GM18858 (cell line): ENCODE measurements at regions not wholly inside any gene's neighbourhood (a gene's known extent, or its start where the extent isn't known, plus 50 kb on each side); places are given as distances from the start of the nearest gene placed in this dataset.

Source experiments
- ATAC-seq: cut with Tn5 transposase; IDR thresholded peaks from one replicate; pipeline ENCODE4 v1.9.1; 2021; ENCODE audit not compliant: unreplicated experiment

DNA sequence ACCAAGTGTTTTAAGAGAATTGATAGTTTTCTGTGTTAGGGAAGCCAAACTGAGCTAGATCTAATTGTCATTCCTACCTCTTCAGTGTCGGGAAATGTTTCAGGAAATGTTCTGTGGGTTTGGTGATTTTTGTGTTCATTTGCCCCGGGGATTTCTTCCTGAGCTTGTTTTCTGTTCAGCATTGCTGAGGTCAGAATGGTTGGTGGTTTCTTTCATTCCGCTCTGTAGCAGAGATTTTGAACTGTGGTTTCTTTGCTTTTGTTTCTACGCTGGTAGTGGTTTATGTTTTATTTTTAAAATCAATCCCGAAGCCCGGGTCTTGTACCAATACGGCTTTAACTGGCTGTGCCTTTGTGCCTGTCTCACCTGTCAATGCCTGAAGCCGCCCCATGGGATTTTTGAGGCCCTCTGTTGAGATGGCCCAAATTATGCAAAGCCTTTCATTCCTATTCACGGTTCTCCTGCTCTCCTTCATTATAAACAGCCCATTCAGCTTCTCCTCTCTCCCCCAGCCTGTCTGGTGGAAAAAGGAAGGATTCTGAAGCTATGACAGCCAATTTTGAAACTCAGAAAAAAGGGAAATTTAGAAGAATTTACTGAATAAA lies 417.2 kb upstream of the KAZN start:
- no peak for ATAC-seq

DNA sequence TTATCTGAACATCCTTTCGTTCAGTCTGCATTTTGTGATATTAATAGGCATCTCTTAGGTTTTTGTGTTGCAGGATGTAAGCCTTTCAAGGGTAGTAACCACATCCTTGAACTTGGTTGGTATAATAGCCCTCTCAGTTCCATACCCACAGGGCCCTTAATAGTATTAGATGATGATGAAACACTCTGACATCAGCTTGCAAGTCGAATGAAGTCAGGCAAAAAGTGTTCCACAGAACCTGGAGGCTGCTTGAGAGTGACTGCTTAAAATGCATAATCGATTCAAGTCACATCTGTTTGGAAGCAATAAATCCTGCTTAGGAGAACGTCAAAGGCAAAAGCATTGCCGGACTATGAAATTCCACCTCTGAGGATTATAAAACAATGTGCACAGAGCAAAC lies 415.6 kb upstream of the KAZN start:
- no peak for ATAC-seq

DNA sequence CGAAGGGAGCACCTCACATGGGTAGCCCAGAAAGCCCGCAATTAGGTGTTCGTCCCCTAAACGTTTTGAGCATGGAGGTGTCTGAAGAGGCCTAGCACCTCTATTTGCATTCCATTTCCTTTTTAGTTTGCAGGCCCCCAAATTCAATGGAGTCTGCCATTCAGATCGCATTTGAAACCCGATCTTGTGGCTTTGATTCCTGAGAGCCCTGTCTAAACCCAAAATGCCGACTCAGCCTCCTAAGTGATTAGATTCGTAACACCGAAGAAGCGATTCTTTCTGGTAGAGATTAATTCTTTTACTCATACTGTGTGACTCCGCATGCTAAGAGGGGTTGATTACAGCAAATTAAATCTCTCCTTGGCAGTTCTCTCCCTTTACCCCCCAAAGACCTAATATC lies 415.2 kb upstream of the KAZN start:
- no peak for ATAC-seq

DNA sequence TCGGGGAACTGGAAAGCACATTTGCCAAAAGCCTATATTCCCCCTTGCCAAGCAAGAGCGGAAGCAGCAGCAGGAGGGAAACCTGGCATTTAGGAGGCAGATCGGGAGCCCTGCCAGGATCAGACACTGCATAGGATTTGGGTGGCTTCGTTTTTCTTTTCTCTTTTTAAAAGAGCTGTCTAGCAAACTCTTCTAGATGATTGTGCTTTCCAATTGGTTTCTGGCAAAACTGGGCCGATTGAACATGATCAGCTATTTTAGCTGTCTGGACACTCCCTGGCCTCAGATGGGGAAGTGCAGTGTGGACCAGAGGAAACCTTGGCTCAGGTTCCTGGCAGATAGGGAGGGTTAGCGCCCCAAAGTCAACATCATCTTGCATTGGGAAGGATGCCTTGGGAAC lies 414.0 kb upstream of the KAZN start:
- no peak for ATAC-seq

DNA sequence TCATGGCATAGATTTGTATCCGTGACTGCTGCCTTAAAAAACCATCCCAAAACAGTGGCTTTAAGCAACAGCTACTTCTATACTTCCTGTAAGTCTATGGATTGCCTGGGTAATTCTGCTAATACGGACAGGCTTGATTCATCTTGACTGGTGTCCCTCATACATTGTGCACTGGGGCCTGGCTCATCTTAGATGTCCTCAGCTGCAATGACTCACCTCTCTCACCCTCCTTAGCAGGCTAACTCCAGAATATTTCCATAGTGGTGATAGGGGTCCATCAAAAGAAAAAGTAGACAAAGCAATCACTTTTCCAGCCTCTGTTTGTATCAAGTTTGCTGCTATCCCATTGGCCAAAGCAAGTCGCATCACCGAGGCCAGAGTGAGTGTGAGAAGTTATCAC lies 409.1 kb upstream of the KAZN start:
- no peak for ATAC-seq

DNA sequence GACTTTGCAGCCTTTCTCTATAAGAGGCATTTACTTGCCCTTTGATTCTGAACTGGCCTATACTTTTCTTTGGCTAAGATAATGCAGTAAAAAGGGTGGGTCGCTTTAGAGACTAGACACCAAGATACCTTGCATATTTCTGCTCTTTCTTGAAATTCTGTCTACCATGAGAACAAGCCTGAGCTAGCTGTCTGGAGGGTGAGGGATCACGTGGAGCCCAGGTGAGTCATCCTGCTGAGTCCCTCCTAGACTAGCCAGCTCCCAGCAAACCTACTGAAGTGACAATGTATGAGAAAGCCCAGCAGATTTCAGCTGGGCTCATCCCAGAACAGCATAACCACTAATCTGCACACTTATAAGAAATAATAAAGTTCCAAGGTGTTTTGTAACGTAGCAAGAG lies 408.0 kb upstream of the KAZN start:
- ATAC-seq: no peak

DNA sequence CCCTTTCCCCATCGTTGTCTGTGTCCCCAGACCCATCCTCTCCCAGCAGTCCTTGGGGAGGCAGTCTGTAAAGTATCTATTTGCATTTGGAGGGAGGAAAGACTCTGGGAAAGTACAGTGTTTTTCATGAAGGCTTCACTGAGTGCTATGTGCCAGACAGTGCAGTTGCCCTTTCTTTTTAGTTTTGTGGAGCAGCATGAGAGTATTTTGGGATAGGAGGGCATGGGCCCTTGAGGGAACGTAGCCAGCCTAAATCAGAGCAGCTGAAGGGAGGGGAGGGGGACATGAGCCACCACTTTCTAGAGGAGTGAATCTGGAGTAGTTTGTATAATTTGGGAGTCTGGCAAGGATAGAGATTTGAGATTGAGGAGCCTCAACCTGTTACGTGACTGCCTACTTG lies 404.0 kb upstream of the KAZN start:
- no peak for ATAC-seq

DNA sequence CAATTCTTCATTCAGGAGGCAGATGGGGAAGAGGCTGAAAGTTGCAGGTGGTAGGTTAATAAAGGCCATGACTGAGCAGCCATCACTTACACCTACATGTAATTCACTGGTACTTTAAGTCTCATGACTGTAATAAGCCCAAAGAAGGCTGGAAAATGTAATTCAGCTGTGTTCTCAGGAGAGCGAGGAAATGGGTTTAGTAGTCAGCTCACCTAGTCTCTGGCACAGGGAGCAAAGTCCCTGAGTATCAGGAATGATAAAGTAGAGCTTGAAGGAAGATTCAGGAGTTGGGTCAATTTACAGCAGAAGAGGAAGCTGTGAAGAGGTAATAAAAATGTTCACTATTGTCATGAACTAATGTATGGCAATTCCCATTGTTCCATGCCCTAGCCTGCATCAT lies 393.4 kb upstream of the KAZN start:
- no peak for ATAC-seq

DNA sequence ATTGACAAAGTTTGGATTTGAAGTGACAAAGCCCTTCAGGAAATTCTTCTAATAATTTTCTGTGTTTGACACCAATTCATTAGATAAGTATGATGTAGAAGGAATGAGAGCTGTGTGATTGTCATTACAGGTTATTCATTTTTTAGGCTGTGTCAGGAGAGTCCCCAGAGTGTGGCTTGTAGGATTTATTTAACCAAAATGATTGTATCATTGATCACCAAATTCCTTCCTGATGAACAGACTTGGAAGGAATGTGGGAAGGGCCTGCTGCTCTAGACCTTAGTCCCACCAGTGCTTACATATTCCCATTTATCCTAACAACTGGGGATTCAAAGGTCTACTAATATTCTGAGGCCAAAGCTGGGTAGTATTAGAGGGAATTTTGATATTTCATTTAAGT lies 383.3 kb upstream of the KAZN start:
- ATAC-seq: no peak

DNA sequence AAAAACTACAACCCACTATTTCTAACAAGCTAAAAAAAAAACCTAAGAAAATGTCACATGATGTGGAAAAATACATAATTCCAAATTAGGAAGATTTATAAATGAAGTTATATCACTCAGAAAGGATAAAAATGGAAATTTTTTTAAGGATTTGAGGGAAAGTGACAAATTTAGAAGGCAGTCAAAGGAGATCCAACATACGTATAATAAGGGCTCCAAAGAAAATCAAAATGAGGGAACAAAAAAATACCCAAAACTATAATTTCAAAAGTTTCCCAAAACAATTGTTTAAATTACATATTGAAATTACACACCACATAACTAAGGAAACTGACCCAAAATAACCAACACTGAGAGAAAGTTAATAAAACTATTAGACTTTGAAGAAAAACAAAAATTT lies 381.1 kb upstream of the KAZN start:
- ATAC-seq: no peak

DNA sequence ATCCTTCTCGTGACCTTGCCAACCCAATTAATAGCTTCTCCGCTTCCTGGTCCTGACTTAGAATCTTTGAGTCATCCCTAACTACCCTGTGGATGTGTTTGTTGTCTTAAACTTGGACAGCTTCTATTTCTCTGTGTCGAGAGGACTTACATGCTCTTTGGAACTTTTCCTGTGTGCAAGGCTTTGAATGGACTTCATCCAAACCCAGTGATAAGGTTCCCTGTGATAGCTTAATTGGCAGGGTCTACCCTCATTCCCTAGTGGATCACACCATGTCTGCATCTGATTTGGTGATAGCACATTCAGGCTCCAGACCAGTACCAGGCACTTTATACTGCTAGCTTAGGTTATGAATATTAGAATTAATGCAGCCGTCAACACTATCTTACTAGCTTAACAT lies 378.2 kb upstream of the KAZN start:
- ATAC-seq: no peak

DNA sequence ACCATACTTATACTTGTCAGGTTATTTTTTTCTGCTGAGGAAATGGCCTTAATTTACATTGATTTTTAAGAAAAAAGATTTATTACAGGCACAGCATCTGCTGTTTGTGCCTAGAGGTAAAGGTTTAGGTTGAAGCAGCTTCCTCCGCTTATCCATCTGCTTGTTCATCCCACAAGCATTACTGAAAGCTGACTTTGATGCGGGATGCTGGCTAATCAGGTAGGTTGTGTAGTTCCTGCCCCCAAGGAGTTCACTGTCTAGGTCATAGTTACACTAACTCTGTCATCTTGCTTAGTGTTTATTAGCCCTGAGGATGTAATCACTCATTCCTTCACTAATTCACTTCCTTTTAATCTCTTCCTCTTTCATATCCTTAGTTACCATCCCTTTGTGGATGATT lies 377.7 kb upstream of the KAZN start:
- ATAC-seq: no peak

DNA sequence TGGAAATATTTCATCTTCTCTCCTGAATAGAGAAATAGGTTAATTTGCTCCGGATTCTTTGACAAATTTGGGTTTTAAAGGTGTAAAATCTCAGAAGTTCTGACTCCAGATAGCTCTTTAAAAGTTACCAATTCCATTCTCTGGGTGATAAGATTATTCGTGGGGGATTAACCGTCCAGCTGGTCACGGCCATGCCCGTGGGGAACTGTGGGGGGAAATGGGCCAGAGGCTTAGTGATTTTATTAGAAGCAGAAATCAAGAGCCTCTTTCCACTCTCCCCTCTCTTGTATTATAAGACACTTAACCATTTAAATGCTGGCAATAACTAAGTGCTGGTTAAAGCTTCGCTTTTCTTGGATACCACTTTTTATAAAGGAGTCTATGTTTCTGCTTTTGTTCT lies 376.4 kb upstream of the KAZN start:
- ATAC-seq: no peak

DNA sequence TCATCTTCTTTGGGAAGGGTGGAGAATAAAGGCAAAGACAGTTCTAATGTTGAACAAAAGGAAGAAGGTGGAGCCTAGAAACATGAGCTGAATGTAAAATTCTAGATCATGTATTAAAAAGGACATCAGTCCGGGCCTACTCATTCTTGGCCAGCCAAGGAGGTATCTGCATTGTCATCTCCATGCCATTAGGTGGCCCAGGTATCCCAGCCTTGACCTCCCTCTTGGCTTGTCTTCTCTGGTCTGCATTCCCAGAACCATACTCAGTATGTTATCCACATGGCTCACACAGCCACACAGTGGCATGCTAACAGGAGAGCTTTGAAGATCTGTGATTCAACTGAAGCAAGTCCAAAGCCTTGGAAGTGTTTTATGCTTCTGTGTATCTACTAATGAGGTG lies 369.8 kb upstream of the KAZN start:
- no peak for ATAC-seq

DNA sequence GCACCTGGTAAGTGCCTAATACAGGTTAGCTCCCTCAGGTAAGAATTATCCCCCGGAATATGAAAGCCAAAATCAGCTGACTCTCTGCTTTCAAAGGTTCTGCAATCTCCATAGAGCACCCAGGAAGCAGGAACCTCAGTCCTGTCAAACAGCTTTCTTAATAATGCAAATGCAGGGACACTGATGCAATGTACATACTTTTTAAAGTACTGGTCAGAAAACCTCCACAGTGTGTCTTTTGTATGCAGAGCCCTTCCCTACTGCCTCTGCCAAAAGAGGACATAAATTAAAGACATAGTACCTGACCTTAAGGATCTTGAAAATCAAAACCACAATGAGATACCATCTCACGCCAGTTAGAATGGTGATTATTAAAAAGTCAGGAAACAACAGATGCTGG lies 365.0 kb upstream of the KAZN start:
- no peak for ATAC-seq

DNA sequence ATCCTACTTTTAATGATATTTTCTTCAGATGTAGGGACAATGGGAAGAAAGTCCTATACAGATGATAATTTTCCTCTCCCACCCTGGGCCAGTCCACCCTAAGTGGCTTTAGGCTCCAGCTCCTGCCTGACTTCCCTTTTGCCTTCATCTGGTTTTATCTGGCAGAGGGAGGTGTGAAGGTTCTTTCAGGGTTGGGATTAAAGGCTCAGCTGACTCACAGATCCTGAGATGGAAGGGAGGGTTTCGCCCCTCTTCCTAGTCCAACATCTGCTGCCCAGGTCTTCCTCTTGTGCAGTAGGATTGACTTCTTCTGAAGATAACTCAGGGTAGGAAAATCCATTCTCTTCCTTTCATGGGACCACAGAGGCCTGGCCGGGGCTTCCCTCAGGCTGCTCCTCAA lies 362.4 kb upstream of the KAZN start:
- ATAC-seq: no peak

DNA sequence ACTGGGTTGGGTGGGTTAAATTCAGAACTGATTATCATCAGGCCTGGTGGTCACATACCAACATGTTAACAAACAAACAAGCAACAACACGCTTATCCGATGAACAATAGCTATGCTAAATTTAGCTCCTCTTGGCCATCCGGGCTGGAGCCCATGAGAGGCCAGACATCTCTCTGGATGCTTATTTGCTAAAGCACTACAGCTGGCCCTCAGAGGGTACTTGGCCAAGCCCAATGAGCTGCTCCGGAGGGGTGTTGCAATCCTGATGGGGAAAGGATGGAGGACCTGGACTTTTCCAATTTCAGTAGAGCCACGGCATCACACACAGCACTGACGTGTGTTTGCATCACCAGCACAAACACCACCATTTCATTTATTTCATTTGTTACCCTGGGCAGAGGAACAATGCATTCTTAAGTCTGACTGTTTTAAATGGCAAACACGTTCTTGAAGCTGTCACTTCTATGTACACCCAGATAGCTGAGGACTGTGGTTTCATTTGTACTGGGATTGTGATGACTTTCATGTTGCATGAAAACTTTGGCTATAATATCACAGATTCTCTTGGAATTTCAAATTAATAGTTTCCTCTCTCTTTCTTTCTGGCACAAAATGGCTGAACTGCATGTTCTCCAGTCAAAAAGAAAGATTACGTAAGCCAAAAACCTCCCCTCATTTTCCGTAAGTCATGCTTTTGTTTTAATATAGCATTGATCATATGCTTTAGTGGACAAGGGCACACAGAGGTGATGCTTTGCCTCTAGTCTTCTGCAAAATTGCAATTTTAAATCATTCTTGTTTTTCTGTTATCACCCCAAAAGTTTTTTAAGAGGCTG lies 359.8 kb upstream of the KAZN start:
- no peak for ATAC-seq

DNA sequence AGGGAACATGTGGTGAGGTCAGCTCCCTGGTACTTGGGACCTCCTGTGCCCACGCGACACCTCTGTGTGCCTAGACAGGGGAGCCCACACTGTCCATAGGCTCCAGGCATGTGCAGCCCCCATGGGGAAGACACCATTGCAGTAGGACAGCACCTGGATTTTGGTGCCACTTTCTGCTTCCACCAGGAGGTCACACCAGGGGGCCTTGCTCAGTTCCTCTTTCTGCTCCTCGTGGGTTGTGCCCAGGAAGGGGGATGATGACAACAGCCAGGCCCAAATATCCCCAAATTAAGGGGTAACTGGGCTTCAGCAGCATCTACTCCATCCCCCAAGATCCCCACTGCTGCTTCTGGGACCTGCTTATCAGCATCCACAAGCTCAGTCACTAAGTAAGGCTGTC lies 358.2 kb upstream of the KAZN start:
- ATAC-seq: no peak

DNA sequence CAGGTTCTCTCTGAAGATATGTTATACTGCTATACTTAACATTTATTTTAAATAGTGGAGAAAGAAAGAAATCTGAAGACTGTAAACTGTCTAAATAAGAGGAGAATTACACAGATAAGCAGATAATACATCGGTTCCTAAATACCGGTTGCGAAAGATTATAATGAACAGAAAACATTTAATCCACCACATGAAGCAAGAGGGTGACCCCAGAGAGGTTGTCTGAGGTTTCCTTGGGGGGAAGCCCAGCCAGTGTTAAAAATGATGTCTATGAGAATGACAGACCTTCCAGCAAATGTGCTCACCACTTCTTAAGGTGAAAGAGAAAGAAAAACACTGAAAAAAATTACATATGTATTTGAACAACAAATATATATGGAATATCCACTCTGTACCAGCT lies 356.4 kb upstream of the KAZN start:
- no peak for ATAC-seq

DNA sequence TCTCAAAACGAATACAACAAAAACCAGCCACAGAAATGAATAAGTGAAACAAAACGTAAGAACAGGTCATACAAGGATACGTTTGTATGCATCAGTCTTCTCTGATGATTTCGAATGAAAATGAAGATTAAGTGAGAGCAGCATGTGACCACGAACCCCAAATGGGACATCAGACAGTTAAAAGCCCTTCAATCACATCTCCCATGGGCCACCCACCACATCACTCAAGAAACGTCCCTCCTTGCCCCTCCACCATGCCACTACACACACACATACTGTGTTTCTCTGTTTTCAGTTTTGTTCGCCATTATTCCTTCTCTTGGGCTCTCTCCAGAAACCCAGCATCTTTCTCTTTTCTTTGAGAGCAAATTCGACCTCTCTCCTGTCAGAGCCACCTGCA lies 355.6 kb upstream of the KAZN start:
- no peak for ATAC-seq

DNA sequence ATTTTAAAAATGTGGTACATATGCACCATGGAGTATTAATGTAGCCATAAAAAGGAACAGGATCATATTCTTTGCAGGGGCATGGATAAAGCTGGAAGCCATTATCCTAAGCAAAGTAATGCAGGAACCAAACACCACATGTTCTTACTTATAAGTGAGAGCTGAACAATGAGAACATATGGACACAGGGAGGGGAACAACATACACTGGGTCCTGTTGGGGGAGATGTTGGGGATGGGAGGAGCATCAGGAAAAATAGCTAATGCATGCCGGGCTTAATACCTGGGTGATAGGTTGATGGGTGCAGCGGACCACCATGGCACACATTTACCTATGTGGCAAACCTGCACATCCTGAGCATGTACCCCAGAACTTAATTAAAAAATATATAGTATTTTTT lies 352.5 kb upstream of the KAZN start:
- ATAC-seq: no peak

DNA sequence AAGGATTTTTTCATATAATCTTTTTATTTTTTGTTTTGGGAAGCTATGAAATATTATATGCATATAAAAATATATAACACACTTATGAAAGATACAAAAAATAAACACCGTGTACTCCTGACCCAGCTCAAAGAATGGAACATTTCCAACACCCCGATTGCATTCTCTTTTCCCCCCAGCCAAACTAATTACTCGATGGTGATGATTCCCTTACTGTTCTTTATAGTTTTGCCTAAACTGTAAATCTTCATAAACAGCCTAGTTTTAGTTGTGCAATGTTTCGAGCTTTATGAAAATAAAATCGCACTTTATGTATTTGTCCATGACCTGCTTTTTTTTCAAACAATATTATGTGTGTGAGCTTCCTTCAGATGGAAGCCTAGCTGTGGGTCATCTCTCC lies 352.0 kb upstream of the KAZN start:
- ATAC-seq: no peak

DNA sequence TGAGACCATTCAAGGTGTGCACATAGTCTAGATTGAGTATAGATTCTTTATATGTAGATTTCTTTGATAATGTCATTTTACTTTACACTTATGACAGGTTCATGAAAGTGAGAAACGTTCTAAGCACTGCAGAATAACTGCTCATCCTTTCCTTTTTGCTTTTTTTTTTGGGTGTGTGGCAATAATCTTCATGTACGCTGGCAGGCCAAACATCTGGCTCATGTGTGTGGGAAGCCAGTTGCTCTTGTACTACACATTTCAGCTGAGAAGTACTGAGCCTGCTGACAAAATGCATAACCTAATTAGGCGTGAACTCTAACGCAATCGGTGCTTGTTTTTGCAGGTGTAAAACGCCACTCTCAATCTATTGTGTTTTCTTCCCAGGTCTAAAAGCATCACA lies 350.8 kb upstream of the KAZN start:
- ATAC-seq: no peak
